PC-3 (cell line): ENCODE measurements at regions not wholly inside any gene's neighbourhood (a gene's known extent, or its start where the extent isn't known, plus 50 kb on each side); places are given as distances from the start of the nearest gene placed in this dataset.

Experiments
- ATAC-seq: fragments of 200-7000 bp; cut with Tn5 transposase; 2 replicates; pipeline ENCODE4 v1.9.1; 2020; ENCODE audit warnings: mild to moderate bottlenecking, moderate library complexity
- BruUV-seq: library from RNA; stranded (reverse); fragments of 400-500 nt; replicated peaks from 2 replicates; lab custom pipeline; 2021; lab: Mats Ljungman, UMichigan
- CTCF ChIA-PET: fragments of 300-600 bp; sonication (Branson Sonifier 250); formaldehyde crosslinking; loops from one replicate; lab custom pipeline; 2022; ENCODE audit warnings: antibody characterized with exemption; lab: Charles Lee
- POLR2A ChIA-PET: fragments of 300-600 bp; sonication (Branson Sonifier 250); formaldehyde crosslinking; loops from one replicate; lab custom pipeline; 2022; ENCODE audit warnings: antibody characterized with exemption; ENCODE audit not compliant: unreplicated experiment; lab: Charles Lee
- DNase-seq: peaks from one replicate; pipeline ENCODE4 v3.0.0-alpha.2; 2015
- H2AFZ ChIP-seq: fragments of 300-600 bp; sonication (generic); 2 replicates; pipeline ENCODE4 v1.6.0; 2016; ENCODE audit warnings: antibody characterized with exemption, low read length
- H3F3A ChIP-seq: fragments of 300-600 bp; sonication (generic); one replicate; pipeline ENCODE4 v1.6.0; 2017; ENCODE audit warnings: antibody characterized with exemption, low read length, control low read depth, mild to moderate bottlenecking; ENCODE audit not compliant: unreplicated experiment
- H3K27ac ChIP-seq: fragments of 300-600 bp; sonication (generic); 2 replicates; pipeline ENCODE4 v1.5.1; 2016; ENCODE audit warnings: mild to moderate bottlenecking, low read length
- H3K27me3 ChIP-seq: fragments of 300-600 bp; sonication (generic); 2 replicates; pipeline ENCODE4 v1.6.1; 2016; ENCODE audit warnings: low read length, mixed read lengths
- H3K36me3 ChIP-seq: fragments of 300-600 bp; sonication (generic); 2 replicates; pipeline ENCODE4 v1.6.1; 2016; ENCODE audit warnings: low read depth, mixed run types, low read length, mixed read lengths
- H3K4me1 ChIP-seq: fragments of 300-600 bp; sonication (generic); 2 replicates; pipeline ENCODE4 v1.5.1; 2016; ENCODE audit warnings: low read length; ENCODE audit not compliant: insufficient read depth
- H3K4me2 ChIP-seq: fragments of 300-600 bp; sonication (generic); 2 replicates; pipeline ENCODE4 v1.6.0; 2016; ENCODE audit warnings: low read length
- H3K4me3 ChIP-seq: fragments of 300-600 bp; sonication (generic); 2 replicates; pipeline ENCODE4 v1.5.1; 2016; ENCODE audit warnings: mild to moderate bottlenecking, low read length, mixed read lengths
- H3K79me2 ChIP-seq: fragments of 300-600 bp; sonication (generic); 2 replicates; pipeline ENCODE4 v1.6.1; 2017; ENCODE audit warnings: low read length, mixed read lengths
- H3K9ac ChIP-seq: fragments of 300-600 bp; sonication (generic); 2 replicates; pipeline ENCODE4 v1.6.0; 2016; ENCODE audit warnings: mild to moderate bottlenecking, low read length
- H3K9me2 ChIP-seq: fragments of 300-600 bp; sonication (generic); replicated peaks from 2 replicates; pipeline ENCODE4 v1.6.1; 2016; ENCODE audit warnings: mixed run types, low read length, mixed read lengths
- H3K9me3 ChIP-seq: fragments of 300-600 bp; sonication (generic); 2 replicates; pipeline ENCODE4 v1.6.1; 2016; ENCODE audit warnings: low read length, mixed read lengths
- H4K20me1 ChIP-seq: fragments of 300-600 bp; sonication (generic); 2 replicates; pipeline ENCODE4 v1.6.1; 2016; ENCODE audit warnings: low read length, mixed read lengths
- EZH2 ChIP-seq: fragments of 300-600 bp; sonication (generic); IDR thresholded peaks from one replicate; pipeline ENCODE4 v1.6.1; 2017; ENCODE audit warnings: antibody characterized with exemption, mild to moderate bottlenecking, low read length; ENCODE audit not compliant: unreplicated experiment
- EZH2phosphoT487 ChIP-seq: fragments of 300-600 bp; sonication (generic); IDR thresholded peaks from 2 replicates; pipeline ENCODE4 v1.6.1; 2018; ENCODE audit warnings: mild to moderate bottlenecking, antibody characterized with exemption, low read length, borderline replicate concordance
- intact Hi-C: fragments of 100-400 bp; cut with micrococcal nuclease; formaldehyde crosslinking; loops from 2 replicates; pipeline ENCODE4 v1.9.0; 2023
- TF ChIP-seq, protein P1 (sequence below): fragments of 300-600 bp; sonication (generic); conservative IDR thresholded peaks from 2 replicates; pipeline ENCODE4 v1.5.1; 2017; ENCODE audit warnings: antibody characterized with exemption, low read depth, mild to moderate bottlenecking, low read length

DNA sequence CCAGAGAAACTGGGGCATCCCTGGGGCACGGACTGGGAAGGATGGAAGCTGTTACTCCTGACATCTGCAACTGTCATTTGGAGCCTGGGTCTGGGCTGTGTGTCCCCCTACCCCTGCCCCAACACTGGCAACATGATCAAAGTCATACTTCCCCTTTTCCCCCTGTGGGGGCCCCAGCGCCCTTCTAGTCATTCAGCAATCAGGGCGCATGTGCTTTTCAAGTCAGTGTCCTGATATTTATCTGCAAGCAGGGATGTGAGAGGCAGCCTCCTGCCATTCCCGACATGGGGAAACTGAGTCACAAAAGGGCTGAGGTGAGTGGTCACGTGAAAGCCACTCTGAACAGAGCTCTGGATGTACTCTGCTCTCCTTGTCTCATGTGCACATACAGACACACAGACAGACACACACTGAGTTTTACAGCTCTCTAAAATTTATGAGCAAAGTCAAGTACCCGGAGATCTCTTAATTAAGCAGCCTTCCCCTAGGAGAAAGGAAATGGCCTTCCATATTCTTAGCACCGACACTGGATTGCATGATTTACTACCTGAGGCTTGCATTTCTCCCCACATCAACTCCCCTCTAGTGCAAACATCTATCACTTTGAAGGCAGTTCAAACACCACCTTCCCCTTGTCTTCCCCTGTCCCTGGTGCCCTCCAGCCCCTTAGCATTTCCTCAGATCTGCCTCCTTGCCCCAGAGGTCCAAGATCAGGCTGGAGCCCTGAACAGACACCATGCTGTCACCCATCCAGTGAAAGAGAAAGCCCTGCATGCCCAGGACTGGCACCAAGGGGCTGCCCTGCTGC lies 170.7 kb downstream of the CDC5L start:
- Histone ChIP-seq H3K9ac (no peak overlapping the region), H3K9me3 (no peaks in the 10 kb centered on the region), H3K36me3 (no peaks in the 10 kb centered on the region), H2AFZ (no peak overlapping the region), H3K27me3 (no peaks in the 10 kb centered on the region), H3K4me3 (no peak overlapping the region), H3K9me2 (no peaks in the 10 kb centered on the region), H3K4me1 (no peaks in the 10 kb centered on the region), H3F3A (no peaks in the 10 kb centered on the region), H3K4me2 (no peak overlapping the region), H4K20me1 (no peaks in the 10 kb centered on the region), H3K27ac (no peak overlapping the region), H3K79me2 (no peaks in the 10 kb centered on the region)
- intact Hi-C loops: no loop called here
- no TSS peak for BruUV-seq
- TF ChIP-seq, protein P1, sequence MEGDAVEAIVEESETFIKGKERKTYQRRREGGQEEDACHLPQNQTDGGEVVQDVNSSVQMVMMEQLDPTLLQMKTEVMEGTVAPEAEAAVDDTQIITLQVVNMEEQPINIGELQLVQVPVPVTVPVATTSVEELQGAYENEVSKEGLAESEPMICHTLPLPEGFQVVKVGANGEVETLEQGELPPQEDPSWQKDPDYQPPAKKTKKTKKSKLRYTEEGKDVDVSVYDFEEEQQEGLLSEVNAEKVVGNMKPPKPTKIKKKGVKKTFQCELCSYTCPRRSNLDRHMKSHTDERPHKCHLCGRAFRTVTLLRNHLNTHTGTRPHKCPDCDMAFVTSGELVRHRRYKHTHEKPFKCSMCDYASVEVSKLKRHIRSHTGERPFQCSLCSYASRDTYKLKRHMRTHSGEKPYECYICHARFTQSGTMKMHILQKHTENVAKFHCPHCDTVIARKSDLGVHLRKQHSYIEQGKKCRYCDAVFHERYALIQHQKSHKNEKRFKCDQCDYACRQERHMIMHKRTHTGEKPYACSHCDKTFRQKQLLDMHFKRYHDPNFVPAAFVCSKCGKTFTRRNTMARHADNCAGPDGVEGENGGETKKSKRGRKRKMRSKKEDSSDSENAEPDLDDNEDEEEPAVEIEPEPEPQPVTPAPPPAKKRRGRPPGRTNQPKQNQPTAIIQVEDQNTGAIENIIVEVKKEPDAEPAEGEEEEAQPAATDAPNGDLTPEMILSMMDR: no peak
- TF ChIP-seq EZH2 (no peak), EZH2phosphoT487 (no peak)
- ATAC-seq (no peak), DNase-seq (no peak)
- ChIA-PET CTCF (no interaction called here), POLR2A (no interaction called here)

DNA sequence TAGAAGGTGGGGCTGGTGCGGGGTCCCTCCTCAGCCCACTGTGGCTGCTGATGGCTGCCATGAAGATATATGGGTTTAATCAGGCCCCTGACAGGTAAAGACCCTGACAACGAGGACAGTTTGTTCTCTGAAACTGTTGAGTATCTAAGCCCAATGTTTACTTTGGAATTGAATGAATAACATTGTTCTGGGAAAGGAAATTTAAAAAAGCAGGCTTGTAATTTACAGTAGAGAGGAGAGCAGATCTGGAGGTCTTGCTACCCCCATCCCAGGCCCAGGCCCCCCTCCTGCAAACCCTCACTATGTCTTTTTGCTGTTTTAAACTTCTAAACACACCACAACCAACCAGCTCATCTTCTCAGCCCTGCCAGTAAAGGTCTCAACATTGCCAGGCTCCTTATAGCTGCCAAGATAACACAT lies 171.3 kb downstream of the CDC5L start:
- CTCF ChIA-PET: no interaction called here
- POLR2A ChIA-PET: no interaction called here
- no peaks in the 10 kb centered on the region for H3K79me2 ChIP-seq
- TF ChIP-seq EZH2 (no peak), EZH2phosphoT487 (no peak)
- TF ChIP-seq, protein P1: no peak
- no peak overlapping the region for H3K4me2 ChIP-seq
- H3K27me3 ChIP-seq: no peaks in the 10 kb centered on the region
- H3K4me3 ChIP-seq: no peak overlapping the region
- no peaks in the 10 kb centered on the region for H3K36me3 ChIP-seq
- H3K27ac ChIP-seq: no peak overlapping the region
- no peak overlapping the region for H3K9ac ChIP-seq
- no peak overlapping the region for H2AFZ ChIP-seq
- BruUV-seq: no TSS peak
- H4K20me1 ChIP-seq: no peaks in the 10 kb centered on the region
- H3F3A ChIP-seq: no peaks in the 10 kb centered on the region
- H3K4me1 ChIP-seq: no peaks in the 10 kb centered on the region
- H3K9me3 ChIP-seq: no peaks in the 10 kb centered on the region
- intact Hi-C loops: no loop called here
- ATAC-seq (no peak), DNase-seq (no peak)
- no peaks in the 10 kb centered on the region for H3K9me2 ChIP-seq
